ENCODE measurements at regions not wholly inside any gene's neighbourhood (a gene's known extent, or its start where the extent isn't known, plus 50 kb on each side); places are given as distances from the start of the nearest gene placed in this dataset.

- TF ChIP-seq RAD21 (IDR thresholded peaks at IDR 0.05; ENCODE audit: low read depth) (no peak), POLR2A (IDR thresholded peaks at IDR 0.05; ENCODE audit: borderline replicate concordance, extremely low read depth, insufficient read depth, insufficient read length) (no peak)
These were observed 94.7 kb upstream of the ZMIZ1 start for GRCh38 chr10:78973901-78974616.

All from HCT116 (cell line).